Body of pancreas (tissue), 4 donors: ENCODE measurements at regions not wholly inside any gene's neighbourhood (a gene's known extent, or its start where the extent isn't known, plus 50 kb on each side); places are given as distances from the start of the nearest gene placed in this dataset.

ENCODE experiments used
- ATAC-seq: fragments of 150-250 bp; one replicate; pipeline ENCODE4 v1.9.1; 2016
- DNase-seq, 4 donors: peaks; one replicate each; pipeline ENCODE4 v3.0.0-alpha.2; 2019
- H3K27ac ChIP-seq, 4 donors: fragments of 200-600 bp; sonication (generic); 1 replicate in 3 of 4; 2 replicates in 1 of 4; pipeline versions ENCODE4 v1.5.1 to v1.6.1; 2016 to 2019; ENCODE audit warnings: mild to moderate bottlenecking in 1 of 4, mixed read lengths in 1 of 4, moderate library complexity in 1 of 4
- H3K27me3 ChIP-seq, 2 donors: fragments of 200-600 bp; sonication (generic); one replicate each; pipeline ENCODE4 v1.6.0; 2016; ENCODE audit warnings: mild to moderate bottlenecking in 1 of 2
- H3K36me3 ChIP-seq, 2 donors: fragments of 200-600 bp; sonication (generic); replicated peaks in 1 of 2; 2 replicates each; pipeline ENCODE4 v1.5.1; 2016; ENCODE audit warnings: low read depth in 2 of 2; ENCODE audit not compliant: insufficient read depth in 1 of 2
- H3K4me1 ChIP-seq: fragments of 200-600 bp; sonication (generic); one replicate; pipeline ENCODE4 v1.6.0; 2016
- H3K4me3 ChIP-seq, 2 donors: fragments of 200-600 bp; sonication (generic); 1 replicate in 1 of 2; 2 replicates in 1 of 2; pipeline ENCODE4 v1.5.1; 2016 to 2019
- H3K9me3 ChIP-seq, 3 donors: fragments of 200-600 bp; sonication (generic); 1 replicate in 2 of 3; 2 replicates in 1 of 3; pipeline ENCODE4 v1.5.1; 2016
- CTCF ChIP-seq, 7 experiments: fragments of 450-650 bp in 4 of 7; fragments of 200-600 bp in 3 of 7; sonication (generic) in 3 of 7; IDR thresholded peaks; one replicate each; pipeline ENCODE4 v1.5.1; 2016 to 2019; ENCODE audit warnings: antibody characterized with exemption in 7 of 7
- POLR2A ChIP-seq, 3 donors: fragments of 450-650 bp; IDR thresholded peaks; one replicate each; pipeline ENCODE4 v1.6.1; 2016; ENCODE audit warnings: antibody characterized with exemption in 3 of 3, mild to moderate bottlenecking in 2 of 3
- WGBS, 2 donors: methylation state at CpG; one replicate each; pipeline ENCODE4 v1.1.5; 2017; 5-methylcytosine and 5-hydroxymethylcytosine counted together
- intact Hi-C: fragments of 100-400 bp; cut with DNase I; formaldehyde crosslinking; loops from one replicate; pipeline ENCODE4 v1.15.1; 2023

DNA sequence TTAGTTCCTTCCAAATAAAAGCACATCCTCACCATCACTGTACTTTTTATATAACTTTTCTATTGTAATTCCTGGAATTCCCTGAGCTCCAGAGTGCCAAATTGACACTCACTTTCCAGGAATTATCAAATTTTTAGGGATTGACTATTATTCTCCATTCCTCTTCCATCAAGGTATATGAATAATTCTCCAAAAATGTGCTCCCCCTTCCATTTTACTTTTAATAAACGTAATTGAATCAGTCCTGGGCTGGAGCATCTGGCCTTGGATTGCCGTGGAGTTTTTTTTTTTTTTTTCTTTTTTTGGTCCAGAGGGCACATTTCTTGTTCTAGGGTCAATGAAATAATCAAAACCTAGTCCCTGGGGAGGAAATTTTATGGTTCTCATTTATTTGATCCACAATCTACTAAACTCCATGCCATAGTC is 304.3 kb downstream of the CDCA7 start:
- H3K36me3 ChIP-seq = no peaks in the 10 kb centered on the region
- intact Hi-C loops = no loop called here
- 63 to 72% methylated on average over 2 of the region's 2 CpGs for WGBS, 2 donors

GRCh38 chr2:173659509-173659908 is 304.8 kb downstream of the CDCA7 start:
- ATAC-seq (no peak), DNase-seq (no peak)
- Histone ChIP-seq H3K4me3 (no peak overlapping the region), H3K27ac (no peak overlapping the region), H3K36me3 (no peaks in the 10 kb centered on the region), H3K4me1 (no peaks in the 10 kb centered on the region), H3K27me3 (no peaks in the 10 kb centered on the region), H3K9me3 (no peaks in the 10 kb centered on the region)
- no peak for TF ChIP-seq CTCF (IDR thresholded peaks at IDR 0.05)
- TF ChIP-seq POLR2A (IDR thresholded peaks at IDR 0.05) = no peak
- WGBS, 2 donors = 88 to 92% methylated on average over 8 of the region's 8 CpGs
- intact Hi-C loops = no loop called here

More for the DNA sequence above, 304.3 kb downstream of the CDCA7 start:
- H3K27ac ChIP-seq = no peak overlapping the region
- DNase-seq (no peak), ATAC-seq (no peak)
- H3K4me3 ChIP-seq = no peak overlapping the region
- H3K9me3 ChIP-seq = no peaks in the 10 kb centered on the region
- no peaks in the 10 kb centered on the region for H3K27me3 ChIP-seq
- no peak for TF ChIP-seq CTCF (IDR thresholded peaks at IDR 0.05)
- no peak for TF ChIP-seq POLR2A (IDR thresholded peaks at IDR 0.05)
- no peaks in the 10 kb centered on the region for H3K4me1 ChIP-seq

DNA sequence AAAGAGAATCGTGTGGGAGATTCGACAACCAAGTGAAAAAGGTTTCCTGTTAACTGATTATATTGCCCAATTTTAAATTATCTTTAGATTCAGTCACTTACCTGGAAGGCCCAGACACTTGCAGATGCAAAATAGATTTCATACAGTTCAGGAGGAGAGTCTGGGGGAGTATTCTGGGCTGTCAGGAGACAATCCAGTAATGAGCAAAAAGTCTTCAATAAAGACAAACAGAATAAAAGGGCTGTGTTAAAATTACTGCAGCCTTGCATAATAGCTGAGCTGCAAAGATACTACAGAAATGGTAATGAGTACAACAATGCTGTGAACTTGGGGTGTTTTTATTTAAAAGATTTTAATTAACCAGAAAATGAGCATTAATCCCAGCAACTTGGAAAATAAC is 303.6 kb downstream of the SP3 start:
- intact Hi-C loops = no loop called here
- no peaks in the 10 kb centered on the region for H3K4me1 ChIP-seq
- H3K27me3 ChIP-seq = no peaks in the 10 kb centered on the region
- TF ChIP-seq CTCF (IDR thresholded peaks at IDR 0.05) (no peak), POLR2A (IDR thresholded peaks at IDR 0.05) (no peak)
- DNase-seq (no peak), ATAC-seq (no peak)
- no peaks in the 10 kb centered on the region for H3K36me3 ChIP-seq
- no peaks in the 10 kb centered on the region for H3K9me3 ChIP-seq
- H3K27ac ChIP-seq = no peak overlapping the region
- H3K4me3 ChIP-seq = no peak overlapping the region
- WGBS, 2 donors = 80 to 95% methylated on average over 2 of the region's 2 CpGs

DNA sequence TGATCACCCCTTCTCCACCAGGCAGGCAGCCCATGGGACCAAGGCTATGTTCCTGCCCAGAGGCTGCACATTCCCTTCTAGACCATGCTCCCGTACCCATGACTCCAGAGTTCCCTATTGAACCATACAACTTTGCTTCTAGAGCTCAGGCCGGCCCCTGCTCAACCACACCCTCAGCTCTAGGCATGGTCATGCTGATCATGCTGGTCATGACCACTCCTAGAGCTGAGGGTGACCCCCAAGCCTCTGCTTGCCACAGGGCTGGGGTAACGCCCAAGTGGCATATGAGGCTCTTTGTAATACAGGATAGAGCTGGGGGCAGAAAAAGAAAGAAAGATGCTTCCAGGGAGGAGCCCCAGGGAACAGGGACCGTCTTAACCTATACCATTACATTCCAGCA is 301.8 kb downstream of the SP3 start:
- intact Hi-C loops = no loop called here

More for the DNA sequence above, 301.8 kb downstream of the SP3 start:
- WGBS, 2 donors = 88 to 89% methylated on average over 4 of the region's 4 CpGs
- no peaks in the 10 kb centered on the region for H3K4me1 ChIP-seq
- H3K36me3 ChIP-seq = no peaks in the 10 kb centered on the region
- H3K27me3 ChIP-seq = no peaks in the 10 kb centered on the region
- ATAC-seq (no peak), DNase-seq (no peak)
- H3K27ac ChIP-seq = no peak overlapping the region
- H3K4me3 ChIP-seq = no peak overlapping the region
- H3K9me3 ChIP-seq = no peaks in the 10 kb centered on the region
- TF ChIP-seq POLR2A (IDR thresholded peaks at IDR 0.05) (no peak), CTCF (IDR thresholded peaks at IDR 0.05) (no peak)
